ENCODE measurements at regions not wholly inside any gene's neighbourhood (a gene's known extent, or its start where the extent isn't known, plus 50 kb on each side); places are given as distances from the start of the nearest gene placed in this dataset.
"Not testable (repeated sequence)": the region's sequence is repeated elsewhere in the genome, so short reads cannot be mapped to it uniquely, and the experiment has no call there.

- no peak for DNase-seq (ENCODE audit: low read depth in 1 of 2, low spot score in 1 of 2)
- TF ChIP-seq JUND (IDR thresholded peaks at IDR 0.05; ENCODE audit: low read depth) = no peak
- in situ Hi-C loops (cut with HindIII; ENCODE audit: low pct_unique_long_range_greater_than_20kb, low sequenced_read_pairs) = no loop called here
Measured at GRCh38 chr3:75506603-75507002, 157.5 kb upstream of the FRG2C start.

GRCh38 chr3:75507956-75508355 is 156.2 kb upstream of the FRG2C start:
- DNase-seq (ENCODE audit: low read depth in 1 of 2, low spot score in 1 of 2); in situ Hi-C loops (cut with HindIII; ENCODE audit: low pct_unique_long_range_greater_than_20kb, low sequenced_read_pairs): not testable (repeated sequence)

- in situ Hi-C loops (cut with HindIII; ENCODE audit: low pct_unique_long_range_greater_than_20kb, low sequenced_read_pairs); DNase-seq (ENCODE audit: low read depth in 1 of 2, low spot score in 1 of 2): not testable (repeated sequence)
Measured at GRCh38 chr3:75527657-75528056, 136.5 kb upstream of the FRG2C start.

GRCh38 chr3:75552095-75552494 is 112.0 kb upstream of the FRG2C start:
- DNase-seq (ENCODE audit: low read depth in 1 of 2, low spot score in 1 of 2) = peak in 1 of 2 experiments; percentile 65
- in situ Hi-C loops (cut with HindIII; ENCODE audit: low pct_unique_long_range_greater_than_20kb, low sequenced_read_pairs) = not testable (repeated sequence)

- in situ Hi-C loops (cut with HindIII; ENCODE audit: low pct_unique_long_range_greater_than_20kb, low sequenced_read_pairs); DNase-seq (ENCODE audit: low read depth in 1 of 2, low spot score in 1 of 2): not testable (repeated sequence)
Measured at GRCh38 chr3:75564427-75564826, 99.7 kb upstream of the FRG2C start.

- in situ Hi-C loops (cut with HindIII; ENCODE audit: low pct_unique_long_range_greater_than_20kb, low sequenced_read_pairs); DNase-seq (ENCODE audit: low read depth in 1 of 2, low spot score in 1 of 2): not testable (repeated sequence)
Measured at GRCh38 chr3:75572303-75572702, 91.8 kb upstream of the FRG2C start.

GRCh38 chr3:75579091-75579490 is 85.0 kb upstream of the FRG2C start:
- DNase-seq (ENCODE audit: low read depth in 1 of 2, low spot score in 1 of 2); in situ Hi-C loops (cut with HindIII; ENCODE audit: low pct_unique_long_range_greater_than_20kb, low sequenced_read_pairs): not testable (repeated sequence)

- in situ Hi-C loops (cut with HindIII; ENCODE audit: low pct_unique_long_range_greater_than_20kb, low sequenced_read_pairs); DNase-seq (ENCODE audit: low read depth in 1 of 2, low spot score in 1 of 2): not testable (repeated sequence)
Measured at GRCh38 chr3:75579536-75579935, 84.6 kb upstream of the FRG2C start.

GRCh38 chr3:75579981-75580782 is 83.9 kb upstream of the FRG2C start:
- DNase-seq (ENCODE audit: low read depth in 1 of 2, low spot score in 1 of 2) = peak; percentile 6 to 27
- in situ Hi-C loops (cut with HindIII; ENCODE audit: low pct_unique_long_range_greater_than_20kb, low sequenced_read_pairs) = not testable (repeated sequence)

GRCh38 chr3:75582536-75582935 is 81.6 kb upstream of the FRG2C start:
- in situ Hi-C loops (cut with HindIII; ENCODE audit: low pct_unique_long_range_greater_than_20kb, low sequenced_read_pairs); DNase-seq (ENCODE audit: low read depth in 1 of 2, low spot score in 1 of 2): not testable (repeated sequence)

- DNase-seq (ENCODE audit: low read depth in 1 of 2, low spot score in 1 of 2); in situ Hi-C loops (cut with HindIII; ENCODE audit: low pct_unique_long_range_greater_than_20kb, low sequenced_read_pairs): not testable (repeated sequence)
Measured at GRCh38 chr3:75583116-75583515, 81.0 kb upstream of the FRG2C start.

GRCh38 chr3:75587695-75588094 is 76.4 kb upstream of the FRG2C start:
- DNase-seq (ENCODE audit: low read depth in 1 of 2, low spot score in 1 of 2); in situ Hi-C loops (cut with HindIII; ENCODE audit: low pct_unique_long_range_greater_than_20kb, low sequenced_read_pairs): not testable (repeated sequence)

GRCh38 chr3:75590382-75590781 is 73.7 kb upstream of the FRG2C start:
- in situ Hi-C loops (cut with HindIII; ENCODE audit: low pct_unique_long_range_greater_than_20kb, low sequenced_read_pairs) = not testable (repeated sequence)

GRCh38 chr3:75604286-75604934 is 59.7 kb upstream of the FRG2C start:
- DNase-seq (ENCODE audit: low read depth in 1 of 2, low spot score in 1 of 2) = peak in 1 of 2 experiments; percentile 85

More at GRCh38 chr3:75590382-75590781, 73.7 kb upstream of the FRG2C start:
- not testable (repeated sequence) for DNase-seq (ENCODE audit: low read depth in 1 of 2, low spot score in 1 of 2)

GRCh38 chr3:75607996-75608395 is 56.1 kb upstream of the FRG2C start:
- in situ Hi-C loops (cut with HindIII; ENCODE audit: low pct_unique_long_range_greater_than_20kb, low sequenced_read_pairs); DNase-seq (ENCODE audit: low read depth in 1 of 2, low spot score in 1 of 2): not testable (repeated sequence)

More at GRCh38 chr3:75604286-75604934, 59.7 kb upstream of the FRG2C start:
- in situ Hi-C loops (cut with HindIII; ENCODE audit: low pct_unique_long_range_greater_than_20kb, low sequenced_read_pairs) = not testable (repeated sequence)

- in situ Hi-C loops (cut with HindIII; ENCODE audit: low pct_unique_long_range_greater_than_20kb, low sequenced_read_pairs); DNase-seq (ENCODE audit: low read depth in 1 of 2, low spot score in 1 of 2): not testable (repeated sequence)
Measured at GRCh38 chr3:75609598-75609997, 54.5 kb upstream of the FRG2C start.
